GM21723 (cell line): ENCODE measurements at regions not wholly inside any gene's neighbourhood (a gene's known extent, or its start where the extent isn't known, plus 50 kb on each side); places are given as distances from the start of the nearest gene placed in this dataset.

ENCODE experiments used
- ATAC-seq: cut with Tn5 transposase; IDR thresholded peaks from one replicate; pipeline ENCODE4 v1.9.1; 2021; ENCODE audit warnings: mild to moderate bottlenecking, moderate library complexity; ENCODE audit not compliant: unreplicated experiment

DNA sequence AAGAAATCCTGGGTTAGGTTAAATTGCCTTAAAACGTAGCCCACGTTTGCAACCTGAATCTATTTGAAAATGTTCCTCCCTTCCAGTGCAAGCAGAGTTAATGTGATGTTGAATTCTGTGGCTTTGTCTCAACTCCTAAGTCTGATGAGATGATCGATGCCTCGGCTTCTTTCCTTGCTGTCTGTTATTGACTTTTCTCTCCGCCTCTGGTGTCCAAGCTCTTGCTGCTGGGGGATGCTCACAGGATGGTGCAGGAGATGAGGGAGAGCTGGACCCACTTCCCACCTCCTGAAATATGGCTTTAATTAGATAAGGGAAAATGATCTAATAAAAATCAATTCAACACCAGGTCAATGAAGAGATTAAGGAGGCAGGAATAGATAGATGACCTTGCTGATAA lies 407.9 kb upstream of the RGMA start:
- ATAC-seq = no peak

DNA sequence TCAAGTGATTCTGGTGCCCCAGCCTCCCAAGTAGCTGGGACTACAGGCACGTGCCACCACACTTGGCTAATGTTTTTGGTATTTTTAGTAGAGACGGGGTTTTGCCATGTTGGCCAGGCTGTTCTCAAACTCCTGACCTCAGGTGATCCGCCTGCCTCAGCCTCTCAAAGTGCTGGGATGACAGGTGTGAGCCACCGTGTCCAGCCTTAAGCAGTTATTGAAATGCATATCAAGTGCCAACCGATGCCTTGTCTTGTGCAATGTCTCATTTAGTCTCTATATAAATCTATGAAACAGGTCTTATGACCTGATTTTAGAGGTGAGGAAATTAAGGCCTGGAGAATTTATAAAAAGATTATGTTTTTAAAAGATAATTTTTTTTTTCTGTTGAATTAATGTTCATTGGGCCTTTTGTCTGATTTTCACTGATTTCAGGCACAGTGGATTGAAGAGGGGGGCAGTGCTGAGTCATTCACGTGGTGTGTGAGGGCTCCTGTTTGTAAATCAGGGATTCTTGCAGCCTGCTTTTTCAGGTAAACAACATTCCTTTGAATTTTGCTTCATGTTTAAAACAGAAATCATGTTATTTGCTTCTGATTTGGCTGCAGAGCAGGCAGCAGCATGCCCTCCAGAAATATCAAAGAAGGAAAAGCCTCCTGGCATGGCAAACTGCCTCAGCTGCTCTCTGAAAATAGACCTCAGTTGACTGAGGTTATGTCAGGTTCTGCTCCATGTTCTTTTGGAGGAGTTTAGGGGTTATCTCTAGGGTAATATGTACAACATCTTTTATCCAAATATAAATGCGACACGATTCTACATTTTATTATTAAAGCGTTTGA lies 407.0 kb upstream of the RGMA start:
- no peak for ATAC-seq

DNA sequence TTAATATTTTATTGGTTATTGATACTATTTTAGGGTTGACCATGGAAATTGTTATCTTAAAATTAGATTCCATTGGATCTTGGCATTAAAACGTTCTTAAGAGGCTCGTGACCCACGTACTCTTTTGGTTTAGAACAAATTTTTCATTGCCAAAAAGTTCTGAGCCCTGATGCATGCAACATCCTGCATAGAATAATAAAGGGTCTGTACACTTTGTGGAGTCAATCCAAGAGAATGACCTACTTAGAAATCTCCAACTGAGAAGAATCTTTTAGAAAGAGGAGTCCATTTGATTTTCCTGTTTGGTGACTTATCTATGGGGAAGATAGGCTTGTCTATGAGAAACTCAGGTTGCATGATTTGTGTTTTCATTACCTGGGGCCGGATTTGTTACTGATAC lies 404.2 kb upstream of the RGMA start:
- ATAC-seq = no peak

DNA sequence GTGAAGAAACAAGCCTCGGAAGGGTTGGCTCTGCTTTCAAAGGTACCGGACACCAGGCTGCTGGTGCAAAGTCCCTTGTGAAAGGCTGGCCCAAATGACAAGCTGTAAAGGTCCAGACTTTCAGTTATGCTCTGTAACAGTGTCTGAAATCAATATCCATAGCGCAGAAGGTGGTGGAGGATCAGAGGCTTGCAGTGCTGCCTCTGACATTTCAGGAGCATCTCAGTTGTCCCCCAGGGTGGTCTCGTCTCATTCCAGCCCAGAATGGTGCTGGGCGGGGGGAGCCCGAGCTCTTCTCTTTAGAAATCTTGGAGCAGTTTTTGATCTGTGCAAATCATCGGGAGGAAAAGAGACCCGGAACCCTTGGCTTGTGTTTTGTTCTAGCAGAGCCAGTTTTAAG lies 402.3 kb upstream of the RGMA start:
- no peak for ATAC-seq

DNA sequence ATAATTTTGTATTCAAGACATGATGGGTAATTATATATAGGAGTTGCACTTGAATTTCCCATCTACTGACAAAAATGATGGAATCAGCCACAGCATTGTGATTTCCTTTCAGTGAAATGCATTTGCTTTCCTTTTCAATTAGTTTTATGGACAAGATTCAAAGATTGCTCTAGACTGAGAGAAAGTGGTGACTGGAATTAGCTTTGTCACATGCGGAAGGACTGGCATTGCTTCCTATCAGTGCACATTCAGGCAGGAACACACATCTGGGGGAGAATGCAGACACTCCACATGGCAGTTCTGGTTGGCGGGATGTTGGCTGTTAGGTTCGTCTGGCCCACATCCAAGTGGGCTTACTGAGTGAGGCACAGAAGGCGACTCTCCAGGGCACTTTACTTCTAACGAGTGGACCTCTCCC lies 399.3 kb upstream of the RGMA start:
- ATAC-seq = no peak

DNA sequence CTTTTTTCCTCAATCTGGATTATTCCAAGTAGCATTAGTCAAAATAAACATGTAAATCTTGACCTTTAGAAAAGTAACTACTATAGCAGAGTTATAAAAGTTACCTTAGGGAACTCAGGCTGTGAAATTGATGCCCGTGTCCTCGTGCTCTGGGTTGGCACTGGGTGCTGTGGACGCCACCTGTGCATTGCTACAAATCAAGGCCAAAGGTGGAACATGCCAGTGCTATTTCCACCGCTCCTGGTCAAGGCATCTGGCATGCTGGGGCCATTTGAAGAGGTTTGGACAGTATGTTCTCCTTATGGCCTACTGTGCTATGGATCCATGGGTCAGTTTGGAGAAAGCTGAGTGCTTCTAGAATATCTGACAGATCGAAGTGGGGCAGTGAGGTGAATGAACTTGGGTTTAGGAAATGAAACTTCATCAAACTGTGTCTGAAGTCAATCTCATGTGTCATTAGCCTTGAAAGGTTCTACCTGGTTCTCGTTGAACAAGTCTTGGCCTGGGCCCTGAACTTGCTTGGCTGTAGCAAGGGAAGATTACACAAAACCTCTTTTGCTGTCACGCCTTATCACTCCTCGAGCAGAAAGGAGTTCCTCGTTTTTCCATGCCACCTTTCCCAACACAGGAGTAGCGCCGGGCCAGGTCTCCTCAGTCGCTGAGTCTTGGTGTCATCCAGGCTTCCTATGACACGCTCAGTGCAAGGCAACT lies 397.6 kb upstream of the RGMA start:
- no peak for ATAC-seq

DNA sequence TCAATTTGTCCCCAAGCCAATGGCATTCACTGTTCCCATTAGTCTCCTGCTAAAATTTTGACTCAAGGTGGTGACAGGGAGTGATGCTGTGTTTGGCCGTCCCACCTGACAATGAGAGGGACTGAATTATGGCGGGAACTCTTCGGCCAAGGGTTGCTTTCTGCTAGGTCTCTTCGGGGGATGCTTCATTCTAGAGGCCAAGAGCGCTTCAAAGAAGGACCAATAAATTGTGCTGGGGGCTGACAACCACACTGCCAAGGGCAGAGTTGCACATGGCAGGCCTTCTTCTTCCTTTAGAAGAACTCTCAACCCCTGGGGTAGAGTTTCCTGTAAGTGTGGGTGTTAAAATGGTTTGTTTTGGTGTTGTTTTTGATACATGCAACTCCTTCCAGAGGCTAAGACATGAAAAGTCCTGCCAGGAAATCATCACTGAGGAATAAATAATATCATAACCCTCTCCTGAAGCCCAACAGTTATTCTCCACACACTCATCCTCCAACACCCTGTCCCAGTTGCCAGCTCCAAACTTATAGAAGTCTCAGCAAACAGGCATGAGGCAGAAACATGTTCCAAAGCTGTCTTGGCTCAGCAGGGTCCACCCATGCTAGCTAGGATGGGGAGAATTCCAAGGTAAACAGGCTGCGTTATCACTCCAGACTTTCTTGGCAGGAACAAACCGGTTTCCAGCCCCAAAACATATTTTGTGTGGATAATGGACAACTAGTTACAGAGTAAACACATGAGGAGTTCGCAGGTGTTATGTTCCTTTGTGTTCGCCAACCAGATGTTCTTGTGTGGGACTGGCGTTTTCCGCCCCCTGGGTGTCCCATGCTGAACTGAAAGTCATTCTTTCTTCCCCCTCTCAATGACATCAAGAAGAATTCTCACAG lies 396.7 kb upstream of the RGMA start:
- no peak for ATAC-seq

DNA sequence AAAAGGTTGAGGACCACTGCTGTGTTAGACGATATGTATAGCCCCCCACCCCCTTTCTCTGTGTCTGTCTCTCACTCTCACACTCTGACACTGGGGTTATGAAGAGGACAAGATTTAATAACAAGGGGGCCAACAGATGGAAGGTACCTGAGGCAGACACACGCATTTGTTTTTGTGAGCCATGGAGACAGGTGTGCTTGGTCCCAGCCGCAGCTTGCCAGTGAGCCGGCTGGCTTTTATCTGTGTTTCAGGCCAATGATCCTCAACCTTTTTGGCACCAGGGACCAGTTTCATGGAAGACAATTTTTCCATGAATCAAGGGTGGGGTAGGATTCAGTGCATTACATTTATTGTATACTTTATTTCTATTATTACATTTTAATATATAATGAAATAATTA lies 394.9 kb upstream of the RGMA start:
- ATAC-seq = no peak

DNA sequence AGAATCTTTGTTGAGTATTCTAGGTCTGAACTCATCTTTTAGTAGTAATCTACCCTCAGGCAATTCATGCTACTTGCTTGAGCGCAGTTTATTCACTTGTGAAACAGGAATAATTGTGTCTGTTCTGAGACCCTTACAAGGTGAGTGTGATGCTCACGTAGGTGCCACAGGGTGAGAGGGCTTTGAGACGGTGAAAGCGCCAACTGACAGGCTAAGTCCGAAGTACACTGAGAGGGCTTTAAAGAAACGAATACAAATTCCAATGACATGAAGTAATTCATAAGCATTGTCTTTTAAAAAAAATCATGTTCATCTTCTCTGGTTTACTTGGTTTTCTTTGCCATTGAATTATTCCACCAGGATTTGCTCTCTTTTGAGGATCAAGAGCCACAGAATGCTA lies 393.7 kb upstream of the RGMA start:
- no peak for ATAC-seq

DNA sequence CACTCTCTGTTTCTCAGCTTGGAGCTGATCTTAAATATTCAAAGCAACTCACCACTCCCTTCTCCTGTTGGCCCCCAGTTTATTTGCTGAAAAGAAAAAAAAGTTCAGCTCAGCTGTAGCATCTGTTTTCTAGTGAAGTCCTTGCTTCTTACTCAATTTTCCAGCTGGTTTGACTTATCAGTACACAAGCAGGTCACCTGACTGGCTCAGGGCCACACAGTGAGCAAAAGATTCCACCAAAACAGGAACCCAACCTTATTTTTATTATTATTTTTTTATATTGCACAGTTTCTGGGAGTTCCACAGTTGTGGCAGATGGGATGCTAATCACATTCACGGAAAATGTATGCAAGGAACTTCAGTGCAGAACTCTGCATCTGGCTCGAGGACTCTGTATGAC lies 390.7 kb upstream of the RGMA start:
- no peak for ATAC-seq

DNA sequence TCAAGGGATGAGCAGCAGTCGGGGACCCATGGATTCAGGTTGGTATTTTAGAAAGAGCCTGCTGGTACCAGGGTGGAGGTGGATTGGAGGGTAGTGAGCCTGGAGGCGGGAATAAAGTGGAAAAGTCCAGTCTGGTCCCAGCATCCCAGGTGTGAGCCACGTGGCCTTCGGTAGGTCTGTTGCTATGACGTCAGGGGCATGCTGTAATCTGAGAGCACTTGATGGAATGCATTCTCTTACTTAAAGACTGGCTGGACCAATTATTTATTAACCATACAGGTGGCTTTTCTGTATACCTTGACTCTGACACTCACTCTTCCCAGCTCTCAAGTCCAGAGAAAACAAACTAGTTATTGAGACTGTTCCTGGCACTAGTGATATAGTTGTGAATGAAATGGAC lies 389.9 kb upstream of the RGMA start:
- ATAC-seq = no peak

DNA sequence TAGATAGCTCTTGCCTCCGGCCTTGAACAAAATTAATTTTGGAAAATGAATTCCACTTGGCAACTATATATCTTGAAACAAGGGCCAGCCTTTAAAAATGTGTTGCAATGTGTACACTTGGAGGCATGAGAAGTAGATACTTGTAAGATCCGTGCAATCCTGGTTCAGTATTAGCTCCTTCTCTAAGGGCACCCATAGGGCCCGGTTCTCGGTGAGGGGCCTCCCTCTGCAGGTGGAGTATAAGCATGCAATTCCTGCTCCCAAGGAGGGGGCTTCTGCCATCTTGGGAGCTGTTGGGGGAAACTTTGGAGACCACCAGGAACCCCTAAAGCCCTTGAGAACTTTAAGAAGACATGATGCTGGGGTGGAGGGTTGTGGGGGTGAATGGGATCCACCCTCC lies 388.7 kb upstream of the RGMA start:
- no peak for ATAC-seq

DNA sequence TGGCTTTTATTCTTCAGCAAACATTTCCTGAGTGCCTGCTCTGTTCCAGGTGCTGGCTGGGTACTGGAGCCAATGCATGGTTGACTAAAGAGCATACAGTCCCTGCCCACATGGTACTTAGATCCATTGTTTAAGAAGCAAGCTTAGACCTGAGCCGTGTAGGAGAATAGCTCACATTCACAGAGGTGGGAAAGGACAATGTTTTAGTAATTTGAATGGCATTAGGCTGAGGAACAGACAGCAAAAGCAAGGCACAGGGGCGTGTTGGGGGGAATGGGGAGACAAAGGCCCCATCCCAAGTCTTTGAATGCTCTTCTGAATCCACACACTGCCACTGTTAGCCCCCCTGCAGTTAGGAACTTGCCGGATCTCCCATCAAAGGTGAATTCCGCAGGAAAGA lies 388.2 kb upstream of the RGMA start:
- no peak for ATAC-seq

DNA sequence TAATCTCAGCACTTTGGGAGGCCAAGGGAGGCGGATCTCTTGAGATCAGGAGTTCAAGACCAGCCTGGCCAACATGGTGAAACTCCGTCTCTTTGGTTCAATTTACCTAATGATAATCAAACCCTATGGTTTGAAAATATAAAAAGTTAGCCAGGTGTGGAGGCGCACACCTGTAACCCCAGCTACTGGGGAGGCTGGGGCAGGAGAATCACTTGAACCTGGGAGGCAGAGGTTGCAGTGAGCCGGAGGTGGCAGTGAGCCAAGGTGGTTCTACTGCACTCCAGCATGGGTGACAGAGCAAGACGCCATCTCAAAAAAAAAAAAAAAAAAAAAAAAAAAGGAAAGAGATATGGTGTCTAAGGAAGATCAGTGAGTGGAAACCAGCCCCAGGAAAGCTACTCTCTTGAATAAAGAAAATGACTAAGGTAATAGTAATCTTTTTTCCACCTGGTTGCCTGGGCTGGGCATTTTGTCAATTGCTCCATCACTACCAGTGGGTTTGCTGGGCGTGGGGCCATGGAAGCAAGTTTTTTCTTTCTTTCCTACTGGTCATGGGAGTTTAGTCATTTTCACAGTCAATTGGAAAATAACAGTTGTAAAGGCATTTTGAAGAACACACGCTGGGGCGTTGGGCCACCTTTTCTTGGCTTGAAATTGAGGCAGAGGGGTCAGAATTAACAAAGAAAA lies 387.6 kb upstream of the RGMA start:
- ATAC-seq = no peak

DNA sequence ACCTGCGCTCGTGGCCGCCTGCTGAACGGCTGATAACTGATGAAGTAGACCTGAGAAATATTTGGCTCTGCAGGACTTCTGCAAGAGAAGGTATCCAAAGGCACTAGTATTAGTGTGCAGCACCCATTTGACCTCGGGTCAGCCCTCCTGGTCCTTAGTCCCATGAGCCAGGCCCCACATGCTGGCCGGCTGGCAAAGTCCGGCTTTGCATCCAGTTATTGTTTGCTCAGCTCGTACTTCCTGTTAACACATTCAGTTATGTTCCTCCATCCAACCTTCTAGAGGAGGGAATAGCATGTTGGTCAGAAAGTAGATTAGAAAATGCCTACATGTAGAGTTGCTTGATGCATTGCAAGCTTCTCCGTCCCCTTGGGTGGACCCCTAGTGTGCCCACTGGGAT lies 385.7 kb upstream of the RGMA start:
- no peak for ATAC-seq

DNA sequence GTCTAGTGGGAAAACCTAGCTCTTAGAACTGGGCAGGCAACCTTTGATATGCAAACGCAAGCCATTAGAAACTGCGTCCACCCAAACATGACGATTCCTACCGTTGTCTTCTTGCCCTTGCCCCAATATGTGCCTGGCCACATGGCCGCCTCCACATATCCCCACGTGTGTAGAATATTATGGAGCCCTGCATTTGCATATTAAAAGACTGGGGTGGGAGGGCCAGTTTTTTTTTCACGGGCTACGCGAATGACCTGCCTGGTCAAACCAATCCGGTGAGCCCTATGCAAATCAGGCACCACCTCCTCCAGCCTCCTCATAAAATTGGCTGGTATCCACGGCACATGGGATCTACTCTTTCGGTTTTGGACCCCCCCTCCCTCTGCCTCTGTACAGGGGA lies 381.0 kb upstream of the RGMA start:
- ATAC-seq = no peak

DNA sequence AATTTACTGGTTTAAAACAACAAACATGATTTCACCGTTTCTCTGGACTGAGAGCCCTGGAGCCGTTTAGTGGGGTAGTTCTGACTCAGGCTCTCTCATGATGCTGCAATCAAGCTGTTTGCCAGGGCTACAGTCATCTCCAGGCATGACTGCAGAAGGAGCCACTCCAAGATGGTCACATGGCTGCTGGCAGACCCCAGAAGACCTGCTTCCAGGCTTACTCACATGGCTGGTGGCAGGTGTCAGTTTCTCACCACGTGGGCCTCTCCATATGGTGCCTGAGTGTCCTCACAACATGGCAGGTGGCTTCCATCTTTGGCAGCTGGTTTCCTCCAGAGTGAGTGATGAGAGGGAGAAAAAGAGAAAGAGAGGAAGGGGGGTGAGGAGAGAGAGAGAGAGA lies 378.3 kb upstream of the RGMA start:
- ATAC-seq = no peak

DNA sequence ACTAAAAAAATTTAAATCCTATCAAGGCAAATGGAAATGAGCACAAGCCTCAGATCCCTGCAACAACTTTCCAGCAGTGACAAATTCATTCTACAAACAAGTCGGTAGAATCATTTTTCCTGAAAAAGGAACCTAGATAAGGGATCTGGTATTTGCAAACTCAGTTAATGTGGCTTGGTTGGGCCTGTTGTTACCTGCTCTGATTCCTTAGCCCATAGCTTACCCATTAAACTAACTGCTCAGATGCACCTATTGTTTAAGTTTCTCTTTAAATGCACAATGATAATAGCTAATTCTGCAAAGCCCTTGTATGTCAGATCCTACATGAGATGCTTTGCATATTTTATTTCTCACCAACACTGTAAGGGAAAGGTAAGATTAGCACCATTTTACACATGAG lies 377.4 kb upstream of the RGMA start:
- ATAC-seq = no peak

DNA sequence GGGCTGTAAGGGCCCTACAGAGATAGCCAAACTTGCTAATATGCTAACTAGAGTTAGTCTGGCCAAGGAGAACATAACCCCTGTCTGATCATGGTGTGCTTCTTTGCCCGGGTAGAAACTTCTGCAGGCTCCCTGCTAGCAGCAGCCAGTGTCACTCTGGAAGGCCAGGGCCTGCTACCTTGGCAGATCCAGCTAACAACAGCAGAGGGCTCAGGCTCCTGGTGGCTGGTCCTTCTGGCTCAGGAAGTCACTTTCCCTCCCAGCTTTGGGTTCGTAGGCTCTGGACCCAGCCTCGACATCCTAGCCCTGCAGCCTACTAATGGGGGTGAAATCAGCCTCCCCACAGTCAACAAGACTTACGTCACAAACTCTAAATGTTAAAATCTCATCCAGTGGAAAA lies 373.7 kb upstream of the RGMA start:
- no peak for ATAC-seq

DNA sequence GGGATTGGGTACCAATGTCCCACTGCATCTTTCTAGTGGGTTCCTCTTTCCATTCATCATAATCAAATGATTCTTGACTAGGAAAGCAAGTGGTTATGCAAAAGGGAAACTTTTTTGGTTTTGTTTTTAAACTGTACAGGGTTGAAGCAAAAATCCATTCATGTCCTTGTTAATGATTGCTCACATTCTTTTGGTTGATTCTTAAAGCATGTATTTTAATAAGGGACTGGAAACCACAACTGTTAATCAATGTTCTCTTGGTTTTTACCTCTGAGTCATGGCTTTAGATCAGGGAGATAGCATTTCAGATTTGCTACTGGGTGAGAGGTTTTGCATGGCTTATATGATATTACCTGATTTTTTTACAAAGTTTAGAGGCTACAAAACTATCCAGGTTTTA lies 371.7 kb upstream of the RGMA start:
- ATAC-seq = no peak

DNA sequence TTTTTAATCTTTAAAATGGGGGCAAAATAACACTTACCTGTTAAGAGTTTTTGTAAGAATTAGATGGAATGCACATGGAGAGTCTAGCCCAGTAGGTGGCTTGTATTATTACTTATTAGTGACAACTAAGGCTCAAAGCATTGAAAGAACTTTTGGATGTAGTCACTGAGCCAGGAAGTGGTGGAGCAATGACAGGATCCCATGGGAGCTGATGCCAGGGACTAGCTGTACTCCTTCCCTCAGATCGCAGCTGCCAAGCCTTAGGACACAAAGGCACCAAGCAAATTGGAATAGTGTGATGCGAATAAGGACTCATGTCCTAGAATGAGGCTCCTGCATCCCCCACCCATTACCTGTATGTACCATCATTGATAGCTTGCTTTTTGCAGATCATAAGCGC lies 370.4 kb upstream of the RGMA start:
- no peak for ATAC-seq
